ENCODE measurements at regions not wholly inside any gene's neighbourhood (a gene's known extent, or its start where the extent isn't known, plus 50 kb on each side); places are given as distances from the start of the nearest gene placed in this dataset.
"Not testable (repeated sequence)": the region's sequence is repeated elsewhere in the genome, so short reads cannot be mapped to it uniquely, and the experiment has no call there.

DNA sequence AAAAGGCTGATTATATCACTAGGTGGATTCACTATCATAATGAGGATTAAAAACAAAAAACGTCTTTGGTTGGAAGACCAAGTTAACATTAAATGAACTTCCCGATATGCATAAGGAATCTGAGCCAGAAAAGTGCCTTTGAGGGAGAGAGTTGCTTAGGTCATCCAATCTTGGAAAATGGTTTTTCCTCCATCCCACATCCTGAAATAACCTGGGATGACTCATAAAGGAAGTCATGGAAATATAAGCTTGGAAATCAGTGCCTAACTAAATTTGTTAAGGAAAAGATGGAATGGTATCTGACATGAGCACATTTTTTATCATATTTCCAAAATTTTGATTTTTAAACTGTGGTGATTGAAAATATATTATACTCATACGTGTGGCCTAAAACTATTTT is 66.0 kb downstream of the KBTBD8 start:
- DNase-seq, result no peak

DNA sequence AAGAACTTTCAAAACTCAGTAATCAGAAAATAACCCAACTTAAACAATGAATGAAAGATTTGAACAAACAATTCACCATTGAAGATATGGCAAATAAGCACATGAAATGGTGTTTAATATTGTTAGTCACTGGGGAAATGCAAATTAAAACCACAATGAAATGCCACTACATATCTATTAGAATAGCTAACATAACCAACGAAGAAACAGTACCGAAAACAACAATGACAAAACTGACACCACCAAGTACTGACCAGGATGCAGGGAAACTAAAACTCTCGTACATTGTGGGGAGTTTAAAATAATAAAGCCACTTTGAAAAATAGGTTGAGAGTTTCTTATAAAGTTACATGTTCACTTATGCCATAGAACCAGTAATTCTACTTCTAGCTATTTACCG is 69.1 kb downstream of the KBTBD8 start:
- no peak for DNase-seq

DNA sequence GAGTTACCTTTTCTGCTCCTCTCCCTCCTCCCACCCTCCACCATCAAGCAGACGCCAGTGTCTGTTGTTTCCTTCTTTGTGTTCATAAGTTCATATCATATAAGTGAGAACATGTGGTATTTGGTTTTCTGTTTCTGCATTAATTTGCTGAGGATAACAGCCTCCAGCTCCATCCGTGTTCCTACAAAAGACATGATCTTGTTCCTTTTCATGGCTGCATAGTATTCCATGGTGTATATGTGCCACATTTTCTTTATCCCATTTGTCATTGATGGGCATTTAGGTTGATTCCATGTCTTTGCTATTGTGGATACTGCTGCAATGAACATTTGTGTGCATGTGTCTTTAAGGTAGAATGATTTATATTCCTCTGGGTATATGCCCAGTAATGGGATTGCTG is 74.5 kb downstream of the KBTBD8 start:
- not testable (repeated sequence) for DNase-seq

DNA sequence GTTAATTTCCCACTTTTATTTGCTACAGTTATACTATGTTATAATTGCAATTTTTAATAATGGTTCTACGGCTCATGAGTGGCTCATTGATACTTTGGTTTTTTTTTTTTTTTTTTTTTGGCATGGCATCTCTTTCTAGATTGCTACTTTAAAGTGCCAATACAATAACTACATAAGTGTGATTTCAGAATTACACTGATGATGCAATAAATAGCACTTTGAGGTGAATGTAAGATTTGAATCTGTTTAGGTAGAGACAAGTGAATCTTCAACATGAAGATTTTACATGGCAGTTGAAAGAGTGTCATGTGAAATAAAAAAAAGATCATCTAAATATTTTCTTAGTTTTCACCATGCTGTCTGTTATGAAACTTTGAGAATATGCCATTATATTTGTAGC is 75.7 kb downstream of the KBTBD8 start:
- no peak for DNase-seq

DNA sequence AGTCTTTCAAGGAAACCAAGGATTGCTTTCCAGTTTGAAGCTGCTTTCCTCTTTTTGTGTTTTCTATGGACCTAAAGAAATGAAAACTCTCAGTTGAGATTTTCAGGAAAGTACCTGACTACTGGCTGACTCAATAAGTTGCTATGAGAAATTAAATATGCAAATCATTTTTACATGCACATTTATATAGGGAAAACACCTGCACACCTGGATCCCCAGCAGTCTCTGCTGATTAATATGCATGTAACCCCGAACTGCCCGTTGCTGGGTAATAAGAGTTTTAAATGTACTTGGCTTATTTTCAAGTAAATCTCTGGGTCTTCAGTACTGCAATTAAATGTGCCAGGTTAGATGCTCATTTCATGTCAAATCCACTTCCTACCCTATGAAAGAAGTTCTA is 77.2 kb downstream of the KBTBD8 start:
- no peak for DNase-seq

DNA sequence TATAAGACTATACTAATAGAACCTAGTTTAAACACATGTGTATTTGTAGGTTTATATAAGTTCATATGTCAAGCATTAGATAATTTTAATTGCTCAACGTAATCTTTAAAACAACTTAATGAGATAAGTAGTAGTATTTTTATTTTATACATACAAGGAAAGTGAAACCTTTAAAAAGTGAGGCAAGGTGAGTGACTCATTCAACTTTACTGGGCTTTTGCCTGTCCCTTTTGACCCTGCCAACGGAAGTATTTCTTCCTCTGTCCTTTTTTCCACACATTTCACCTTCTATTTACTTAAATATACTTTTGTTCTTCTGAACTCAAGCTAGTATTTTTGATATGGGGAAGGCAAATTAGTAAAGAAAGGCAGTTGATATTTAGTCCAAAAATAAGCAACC is 78.5 kb downstream of the KBTBD8 start:
- DNase-seq, result no peak

DNA sequence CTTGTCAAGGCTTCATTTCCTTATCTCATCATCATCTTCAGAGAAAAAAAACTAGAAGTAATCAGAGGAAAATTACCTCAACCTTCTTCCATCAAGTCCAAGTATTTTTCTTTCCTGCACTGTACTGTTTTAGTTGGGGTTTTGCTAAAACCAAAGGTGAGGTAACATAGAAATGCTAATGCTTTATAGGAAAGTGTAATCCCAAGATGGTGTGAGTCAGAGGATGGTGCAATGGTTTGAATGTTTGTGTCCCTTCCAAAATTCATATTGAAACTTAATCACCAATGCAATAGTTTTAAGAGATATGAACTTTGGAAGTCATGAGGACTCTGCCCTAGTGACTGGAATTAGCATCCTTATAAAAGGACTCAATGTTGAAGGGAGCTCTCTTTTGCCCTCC is 79.5 kb downstream of the KBTBD8 start:
- no peak for DNase-seq

DNA sequence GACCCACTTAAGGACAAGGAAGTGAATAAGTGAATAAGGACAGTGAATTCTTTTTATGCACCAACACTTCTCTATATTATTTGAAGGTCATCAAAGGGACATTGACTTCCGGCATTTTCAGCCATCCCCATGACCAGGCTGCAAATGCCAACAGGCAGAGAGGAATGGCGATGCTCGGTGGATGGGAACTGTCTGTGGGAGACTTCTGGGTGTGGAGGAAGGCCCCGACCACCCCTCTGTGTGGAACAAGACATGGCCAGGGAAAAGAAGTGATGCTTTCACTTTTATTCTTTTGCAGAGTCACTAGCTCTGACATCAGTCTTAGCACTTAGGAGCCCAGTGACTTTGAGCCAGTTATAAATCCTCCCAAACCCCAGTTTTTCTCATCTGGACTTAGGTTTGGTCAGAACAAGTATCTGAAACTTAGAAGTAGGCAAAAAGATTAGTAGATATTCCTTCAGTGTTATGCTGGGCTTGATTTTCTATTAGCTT is 84.5 kb downstream of the KBTBD8 start:
- DNase-seq, result no peak

DNA sequence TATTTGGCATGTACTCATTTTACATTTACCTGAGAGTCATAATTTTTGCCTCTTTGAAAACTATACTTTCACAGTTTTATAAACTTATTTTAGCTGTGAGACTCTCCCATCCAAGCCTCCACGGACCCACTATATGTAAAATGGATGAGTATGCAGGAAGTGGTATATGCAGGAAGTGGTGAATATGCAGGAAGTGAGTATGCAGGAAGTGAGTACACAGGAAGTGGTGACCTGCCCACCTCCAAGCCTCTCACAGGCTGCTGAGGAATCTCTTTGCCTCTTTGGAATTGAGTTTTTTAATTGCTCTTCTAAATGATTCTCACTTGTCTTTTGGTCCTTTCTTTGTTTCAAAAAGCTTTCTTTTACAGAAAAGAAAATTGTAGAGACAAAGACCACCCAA is 85.2 kb downstream of the KBTBD8 start:
- no peak for DNase-seq

DNA sequence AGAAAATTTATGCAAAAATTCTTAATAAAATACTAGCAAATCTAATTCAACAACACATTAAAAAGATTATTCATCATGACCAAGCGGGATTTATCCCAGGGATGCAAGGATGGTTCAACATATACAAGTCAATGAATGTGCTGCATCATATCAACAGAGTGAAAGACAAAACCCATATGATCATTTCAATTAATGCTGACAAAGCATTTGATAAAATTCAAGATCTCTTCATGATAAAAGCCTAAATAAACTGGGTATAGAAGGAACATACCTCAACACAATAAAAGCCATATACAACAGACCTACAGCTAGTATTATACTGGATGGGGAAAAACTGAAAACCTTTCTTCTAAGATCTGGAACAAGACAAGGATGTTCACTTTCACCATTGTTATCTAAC is 89.7 kb downstream of the KBTBD8 start:
- no peak for DNase-seq

DNA sequence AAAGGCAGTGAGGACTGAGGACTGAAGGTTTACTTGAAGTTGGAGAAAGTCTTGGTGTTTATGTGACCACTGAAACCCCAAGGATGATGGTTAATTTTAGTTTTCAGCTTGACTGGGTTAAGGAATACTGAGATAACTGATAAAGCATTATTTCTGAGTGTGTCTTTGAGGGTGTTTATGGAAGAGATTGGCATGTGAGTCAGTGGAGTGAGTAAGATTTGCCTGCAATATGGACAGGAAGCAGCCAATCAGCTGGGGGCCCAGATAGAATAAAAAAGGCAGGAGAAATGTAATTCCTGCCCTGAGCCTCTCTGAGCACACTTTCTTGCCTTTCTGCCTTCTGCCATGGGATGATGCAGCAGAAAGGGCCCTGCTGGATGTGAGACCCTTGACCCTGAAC is 92.4 kb downstream of the KBTBD8 start:
- peak; percentile 27 for DNase-seq

DNA sequence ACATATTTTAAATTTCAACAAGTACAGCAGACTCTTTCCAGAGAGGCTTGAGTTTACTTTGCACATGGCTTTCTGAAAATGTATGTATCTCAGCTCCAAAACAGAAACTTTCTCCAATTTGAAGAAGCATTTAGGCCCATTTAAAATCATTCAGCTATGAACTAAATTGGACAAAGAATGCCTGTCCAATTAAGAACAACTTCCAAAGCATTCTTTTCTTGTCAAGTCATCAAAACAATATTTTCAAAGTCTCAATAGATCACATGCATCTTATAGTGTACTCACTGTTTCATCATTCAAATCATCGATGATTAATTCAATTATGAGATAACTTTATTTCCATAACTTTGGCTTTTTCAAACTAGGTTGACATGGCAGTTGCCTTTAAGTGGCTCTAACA is 95.2 kb downstream of the KBTBD8 start:
- DNase-seq, result no peak

DNA sequence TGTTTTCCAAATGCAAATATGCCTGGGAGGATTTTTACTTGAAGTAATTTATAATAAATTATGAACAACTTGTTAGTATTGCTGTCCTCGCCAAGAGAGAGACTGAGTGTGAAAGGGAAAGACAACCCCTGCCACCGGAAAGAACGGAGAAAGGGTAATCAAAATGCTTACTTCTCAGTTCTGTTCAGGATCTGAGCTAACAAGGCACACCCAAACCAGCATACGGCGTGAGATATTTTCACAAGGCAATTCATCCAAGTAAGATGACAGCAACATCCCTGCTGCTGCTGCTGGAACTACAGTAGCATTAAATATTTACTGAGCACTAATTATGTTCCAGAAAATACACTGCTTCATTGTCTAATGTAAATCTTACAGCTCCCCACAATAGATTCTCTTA is 96.1 kb downstream of the KBTBD8 start:
- DNase-seq, result no peak

DNA sequence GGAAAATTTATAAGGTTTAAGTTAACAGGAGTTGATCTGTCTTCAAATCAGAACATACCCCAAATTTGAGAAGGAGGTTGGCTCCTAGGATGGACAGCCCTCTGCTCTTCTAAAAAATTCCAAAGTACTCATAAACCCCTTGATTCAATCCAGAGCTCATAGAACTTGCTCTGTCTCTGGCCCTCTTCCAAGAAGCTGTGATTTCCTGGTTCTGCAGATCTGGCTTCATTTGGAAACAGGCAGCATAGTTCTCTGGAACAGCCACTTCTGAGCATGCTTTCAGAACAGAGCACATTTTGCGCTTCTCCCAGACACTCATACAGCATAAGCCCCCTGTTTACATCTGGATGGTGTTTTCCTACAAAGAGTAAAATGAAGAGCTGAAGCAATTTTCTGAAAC is 96.7 kb downstream of the KBTBD8 start:
- DNase-seq, result no peak

DNA sequence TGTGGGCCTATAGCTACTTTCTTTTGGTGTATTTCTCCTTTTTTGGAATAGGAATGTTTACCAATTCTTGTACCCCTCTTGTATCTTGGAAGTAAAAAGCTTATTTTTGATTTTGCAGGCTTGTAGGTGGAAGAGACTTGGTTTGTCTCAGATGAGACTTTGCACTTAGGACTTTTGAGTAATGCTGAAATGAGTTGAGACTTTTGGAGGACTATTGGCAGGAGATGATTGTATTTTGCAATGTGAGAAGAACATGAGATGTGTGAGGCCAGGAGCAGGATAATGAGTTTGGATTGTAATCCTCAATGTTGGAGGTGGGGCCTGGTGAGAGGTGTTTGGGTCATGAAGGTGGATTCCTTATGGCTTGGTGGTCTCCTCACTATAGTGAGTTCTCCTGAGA is 106.3 kb downstream of the KBTBD8 start:
- no peak for DNase-seq

DNA sequence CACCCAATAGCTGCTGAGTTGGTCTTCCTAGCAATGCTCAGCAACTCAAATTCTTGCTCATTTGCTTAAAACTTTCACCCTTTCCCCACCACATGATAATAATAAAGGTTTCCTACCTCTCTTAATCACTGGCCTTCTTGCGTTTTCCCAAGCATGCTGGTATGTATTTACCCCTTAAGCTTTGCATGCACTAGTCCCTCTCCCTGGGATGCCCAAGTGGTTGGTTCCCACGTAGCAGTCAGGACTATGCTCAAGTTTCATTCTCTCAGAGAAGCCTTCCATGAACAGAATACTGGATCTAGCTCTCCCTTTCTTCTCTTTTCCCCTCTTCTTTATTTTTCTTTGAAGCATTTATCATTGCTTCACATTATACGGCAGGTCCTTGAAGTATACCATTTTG is 108.8 kb downstream of the KBTBD8 start:
- no peak for DNase-seq

DNA sequence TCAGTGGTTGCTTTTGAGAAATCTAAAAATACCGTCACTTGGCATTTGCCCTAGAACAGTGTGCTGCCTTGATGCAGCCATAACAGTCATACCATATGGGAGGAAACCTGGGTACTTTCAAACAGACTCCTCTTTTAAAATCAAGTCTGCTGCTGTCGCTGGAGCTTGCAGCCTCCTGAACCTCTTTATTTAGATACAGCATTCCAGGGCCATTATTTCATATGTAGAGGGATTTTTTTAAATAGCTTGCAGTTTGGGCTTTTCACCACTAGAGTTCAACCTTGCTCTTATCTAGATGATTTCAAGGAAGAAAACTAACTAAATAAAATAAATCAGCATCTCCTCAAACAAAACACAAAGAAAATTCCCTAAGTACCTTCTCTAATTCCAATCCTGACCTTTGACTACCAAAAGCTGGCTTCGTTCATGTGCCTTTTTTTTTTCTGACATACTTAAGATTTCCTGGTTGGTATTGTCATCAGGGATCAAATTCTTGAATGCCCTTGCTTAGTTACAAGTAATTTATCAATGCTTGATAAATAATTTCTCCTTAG is 111.6 kb downstream of the KBTBD8 start:
- DNase-seq, result no peak

DNA sequence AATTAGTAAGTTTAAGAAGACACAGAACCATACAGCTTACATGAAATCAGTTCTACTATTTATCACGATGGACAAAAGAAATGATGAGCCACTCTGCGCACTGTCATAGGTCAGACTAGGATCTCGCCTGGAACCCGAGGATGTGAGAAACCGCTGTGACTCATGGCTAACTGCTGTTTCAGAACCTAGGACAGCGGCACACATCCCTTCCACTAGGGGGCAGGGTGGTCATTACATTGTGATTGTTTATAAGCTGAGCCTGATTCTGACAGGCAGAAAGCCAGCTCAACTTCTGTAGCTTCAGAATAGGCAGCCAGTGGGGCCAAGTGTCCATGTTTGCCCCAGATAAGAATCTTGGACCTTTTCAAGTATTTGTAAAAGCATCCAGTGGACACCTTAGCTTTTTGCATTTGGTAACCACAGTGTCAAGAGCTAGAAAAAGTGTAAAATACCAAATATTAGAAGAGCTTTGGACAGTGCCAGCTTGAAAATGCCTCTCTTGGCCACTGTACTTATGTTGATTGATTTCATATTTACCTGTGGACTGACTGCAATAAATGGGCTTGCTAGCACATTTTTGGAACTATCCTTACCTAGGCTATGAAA is 115.8 kb downstream of the KBTBD8 start:
- peak; percentile 77 for DNase-seq

DNA sequence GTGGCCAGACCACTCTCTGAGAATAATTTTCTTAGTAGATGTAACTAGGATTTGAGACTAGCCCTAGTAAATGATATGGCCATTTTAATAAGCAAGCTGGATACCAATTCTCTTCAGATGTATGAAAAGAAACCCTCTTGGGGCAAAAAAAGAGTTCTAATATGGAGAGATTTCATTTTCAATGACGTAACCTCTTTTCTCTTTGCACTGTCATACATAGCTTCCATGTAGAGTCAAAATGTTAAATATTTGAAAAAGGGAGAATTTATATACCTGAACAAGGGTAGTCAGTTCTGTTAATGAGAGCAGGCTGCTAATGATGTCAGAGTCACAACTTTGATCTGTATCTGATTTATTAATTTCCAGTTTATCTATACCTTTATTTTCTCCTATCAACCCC is 120.0 kb downstream of the KBTBD8 start:
- no peak for DNase-seq

DNA sequence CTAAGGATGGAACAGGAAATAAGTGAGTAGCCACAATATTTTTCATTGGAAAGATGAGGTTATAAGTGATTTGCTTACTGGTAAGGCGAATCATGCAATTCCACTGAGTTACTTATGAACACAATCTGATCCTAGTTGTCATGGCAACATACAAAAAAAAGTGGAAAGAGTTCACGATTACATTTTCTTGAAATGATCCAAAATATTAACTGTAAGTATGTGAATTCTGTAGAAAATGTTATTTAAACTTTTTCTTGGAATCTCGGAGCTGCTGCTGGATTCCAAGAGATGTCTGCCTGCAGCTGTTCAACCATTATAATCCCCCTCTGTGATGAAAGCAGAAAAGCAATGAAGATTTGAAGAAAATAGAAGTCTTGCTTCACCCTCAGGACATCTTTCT is 120.5 kb downstream of the KBTBD8 start:
- no peak for DNase-seq

DNA sequence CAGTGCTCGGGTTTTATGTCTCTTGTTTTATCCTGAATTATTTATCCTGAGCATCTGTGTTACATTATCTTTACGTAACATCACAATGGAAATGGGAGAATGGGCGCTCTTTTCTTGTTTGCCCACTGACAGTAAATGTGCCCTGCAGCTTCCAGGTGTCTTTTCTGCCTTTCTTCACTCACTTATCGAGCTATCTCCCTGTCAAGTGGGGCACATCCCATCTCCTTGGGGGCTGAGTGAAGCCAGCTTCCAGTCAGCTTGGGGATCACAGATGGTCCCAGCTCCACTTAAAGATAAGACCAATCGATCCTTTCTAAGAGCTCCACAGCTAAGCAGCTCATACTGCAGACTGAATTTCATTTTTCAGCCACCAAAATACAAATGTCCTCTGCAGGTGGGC is 125.8 kb downstream of the KBTBD8 start:
- no peak for DNase-seq

DNA sequence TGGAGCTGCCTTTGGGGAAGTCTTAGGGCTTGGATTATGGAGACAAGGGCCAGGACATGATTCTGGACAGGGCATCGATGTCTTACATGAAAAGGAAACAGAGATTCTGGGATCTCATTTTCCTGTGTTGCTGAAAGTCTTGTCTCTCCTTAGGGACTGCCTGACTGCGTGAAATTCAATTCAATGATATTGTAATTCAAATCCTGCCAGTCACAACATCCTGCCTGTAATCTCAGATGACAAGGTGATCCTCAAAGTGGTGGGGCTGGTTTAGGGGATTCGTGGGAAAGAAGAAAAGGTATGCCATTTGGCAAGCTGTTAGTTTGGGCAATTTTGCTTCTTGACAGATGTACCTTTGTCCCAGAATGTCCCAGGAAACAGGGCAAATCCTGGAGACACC is 129.1 kb downstream of the KBTBD8 start:
- DNase-seq, result no peak

DNA sequence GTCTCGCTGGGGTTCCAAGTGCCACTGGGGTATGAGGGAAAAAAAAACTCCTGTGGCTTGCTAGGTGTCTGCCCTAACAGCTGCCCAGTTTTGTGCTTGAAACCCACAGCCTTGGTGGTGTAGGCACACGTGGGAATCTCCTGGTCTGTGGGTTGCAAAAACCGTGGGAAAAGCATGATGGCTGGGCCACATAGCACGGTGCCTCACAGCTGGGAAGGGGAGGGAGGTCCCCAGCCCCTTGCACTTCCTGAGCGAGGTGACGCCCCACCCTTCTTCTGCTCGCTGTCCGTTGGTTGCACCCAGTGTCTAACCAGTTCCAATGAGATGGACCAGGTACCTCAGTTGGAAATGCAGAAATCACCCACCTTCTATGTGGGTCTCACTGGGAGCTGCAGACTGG is 144.3 kb downstream of the KBTBD8 start:
- DNase-seq, result no peak

DNA sequence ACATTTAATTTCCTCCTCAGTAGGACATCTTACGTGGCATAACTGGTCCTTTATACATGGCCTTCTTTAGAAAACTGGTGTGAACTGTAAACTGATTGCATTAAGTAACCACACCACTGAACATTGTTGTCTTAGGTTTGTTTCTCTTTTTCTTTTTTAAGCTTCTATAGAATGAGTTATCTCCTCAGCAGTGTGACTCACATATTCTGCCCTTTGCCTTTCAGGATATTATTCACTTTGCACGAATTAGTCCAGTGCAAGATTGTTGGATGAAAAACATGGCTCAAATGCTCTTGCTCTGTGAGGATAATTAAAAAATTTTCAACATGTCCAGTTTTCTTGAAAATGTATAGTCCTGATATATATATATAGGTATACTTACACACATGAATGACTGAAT is 147.6 kb downstream of the KBTBD8 start:
- DNase-seq, result no peak

DNA sequence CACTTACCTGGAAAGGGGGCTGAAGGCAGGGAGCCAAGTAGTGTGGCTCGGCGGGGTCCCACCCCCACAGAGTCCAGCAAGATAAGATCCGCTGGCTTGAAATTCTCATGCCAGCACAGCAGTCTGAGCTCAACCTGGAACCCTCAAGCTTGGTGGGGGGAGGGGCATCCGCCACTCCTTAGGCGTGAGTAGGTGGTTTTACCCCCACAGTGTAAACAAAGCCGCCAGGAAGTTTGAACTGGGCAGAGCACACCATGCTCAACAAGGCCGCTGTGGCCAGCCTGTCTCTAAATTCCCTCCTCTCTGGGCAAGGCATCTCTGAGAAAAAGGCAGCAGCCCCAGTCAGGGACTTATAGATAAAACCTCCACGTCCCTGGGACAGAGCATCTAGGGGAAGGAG is 156.3 kb downstream of the KBTBD8 start:
- no peak for DNase-seq
